MCF 10A (cell line): ENCODE measurements at regions not wholly inside any gene's neighbourhood (a gene's known extent, or its start where the extent isn't known, plus 50 kb on each side); places are given as distances from the start of the nearest gene placed in this dataset.

Experiments used
- BruUV-seq: library from RNA; stranded (reverse); fragments of 400-500 nt; replicated peaks from 2 replicates; lab custom pipeline; 2021; lab: Mats Ljungman, UMichigan
- CTCF ChIA-PET: fragments of 300-600 bp; sonication (Branson Sonifier 250); formaldehyde crosslinking; extraction: SDS; loops from one replicate; lab custom pipeline; 2021; ENCODE audit warnings: antibody characterized with exemption, inconsistent platforms; lab: Yijun Ruan, JAX
- POLR2A ChIA-PET: fragments of 300-600, 350-650 bp; sonication (Branson Sonifier 250); formaldehyde crosslinking; extraction: SDS; loops from one replicate; lab custom pipeline; 2020; ENCODE audit warnings: antibody characterized with exemption, inconsistent platforms; lab: Yijun Ruan, JAX
- DNase-seq: peaks from one replicate; pipeline ENCODE4 v3.0.0-alpha.2; 2018; ENCODE audit not compliant: unreplicated experiment
- H3K27ac Mint-ChIP-seq: one replicate; pipeline ENCODE4 v1.8.0; 2022; ENCODE audit warnings: mild to moderate bottlenecking, low read depth, mixed read lengths; ENCODE audit not compliant: unreplicated experiment
- H3K27me3 Mint-ChIP-seq: one replicate; pipeline ENCODE4 v1.8.0; 2022; ENCODE audit warnings: mixed read lengths; ENCODE audit not compliant: insufficient read depth, unreplicated experiment
- H3K36me3 Mint-ChIP-seq: one replicate; pipeline ENCODE4 v1.8.0; 2022; ENCODE audit warnings: mild to moderate bottlenecking, moderate library complexity, mixed read lengths; ENCODE audit not compliant: insufficient read depth, unreplicated experiment
- H3K4me1 Mint-ChIP-seq: one replicate; pipeline ENCODE4 v1.8.0; 2022; ENCODE audit warnings: mixed read lengths; ENCODE audit not compliant: insufficient read depth, unreplicated experiment
- H3K4me3 Mint-ChIP-seq: one replicate; pipeline ENCODE4 v1.8.0; 2022; ENCODE audit warnings: mild to moderate bottlenecking, moderate library complexity, mixed read lengths; ENCODE audit not compliant: unreplicated experiment
- H3K9me3 Mint-ChIP-seq: one replicate; pipeline ENCODE4 v1.8.0; 2022; ENCODE audit warnings: mixed read lengths; ENCODE audit not compliant: unreplicated experiment
- intact Hi-C: fragments of 100-400 bp; cut with micrococcal nuclease; formaldehyde crosslinking; loops from 2 replicates; pipeline ENCODE4 v1.14.1; 2022
- TF ChIP-seq, protein P1 (sequence below): fragments of 200-600 bp; IDR thresholded peaks from one replicate; pipeline ENCODE4 v1.8.0; 2022; ENCODE audit warnings: antibody characterized with exemption, mild to moderate bottlenecking; ENCODE audit not compliant: unreplicated experiment

DNA sequence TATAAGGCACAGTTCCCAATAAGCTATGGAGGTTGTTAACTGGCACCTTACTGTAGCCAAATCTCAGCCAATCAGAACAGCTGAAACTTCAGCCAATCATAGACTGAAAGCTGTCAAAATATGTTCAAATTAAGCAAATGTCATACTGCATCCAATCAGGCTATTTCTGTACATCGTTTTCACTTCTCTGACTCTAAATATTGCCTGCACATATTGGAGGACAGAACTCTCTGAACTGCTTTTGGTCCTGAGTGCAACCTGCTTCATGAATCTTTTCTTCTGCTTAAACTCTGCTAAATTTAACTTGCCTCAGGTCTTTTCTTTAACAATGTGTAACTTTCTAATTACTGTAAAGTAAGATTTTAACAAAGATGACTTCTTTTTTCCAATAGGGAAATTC, 1198.9 kb upstream of the PCDH7 start:
- peaks cover 8% of the 10 kb centered on the region for H3K9me3 Mint-ChIP-seq
- TF ChIP-seq, protein P1, sequence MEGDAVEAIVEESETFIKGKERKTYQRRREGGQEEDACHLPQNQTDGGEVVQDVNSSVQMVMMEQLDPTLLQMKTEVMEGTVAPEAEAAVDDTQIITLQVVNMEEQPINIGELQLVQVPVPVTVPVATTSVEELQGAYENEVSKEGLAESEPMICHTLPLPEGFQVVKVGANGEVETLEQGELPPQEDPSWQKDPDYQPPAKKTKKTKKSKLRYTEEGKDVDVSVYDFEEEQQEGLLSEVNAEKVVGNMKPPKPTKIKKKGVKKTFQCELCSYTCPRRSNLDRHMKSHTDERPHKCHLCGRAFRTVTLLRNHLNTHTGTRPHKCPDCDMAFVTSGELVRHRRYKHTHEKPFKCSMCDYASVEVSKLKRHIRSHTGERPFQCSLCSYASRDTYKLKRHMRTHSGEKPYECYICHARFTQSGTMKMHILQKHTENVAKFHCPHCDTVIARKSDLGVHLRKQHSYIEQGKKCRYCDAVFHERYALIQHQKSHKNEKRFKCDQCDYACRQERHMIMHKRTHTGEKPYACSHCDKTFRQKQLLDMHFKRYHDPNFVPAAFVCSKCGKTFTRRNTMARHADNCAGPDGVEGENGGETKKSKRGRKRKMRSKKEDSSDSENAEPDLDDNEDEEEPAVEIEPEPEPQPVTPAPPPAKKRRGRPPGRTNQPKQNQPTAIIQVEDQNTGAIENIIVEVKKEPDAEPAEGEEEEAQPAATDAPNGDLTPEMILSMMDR: no peak
- ChIA-PET CTCF (no interaction called here), POLR2A (no interaction called here)
- no peak overlapping the region for H3K4me3 Mint-ChIP-seq
- no peaks in the 10 kb centered on the region for H3K27me3 Mint-ChIP-seq
- no TSS peak for BruUV-seq
- intact Hi-C loops: no loop called here
- no peak for DNase-seq
- no peaks in the 10 kb centered on the region for H3K36me3 Mint-ChIP-seq
- no peak overlapping the region for H3K27ac Mint-ChIP-seq
- peaks cover 2% of the 10 kb centered on the region for H3K4me1 Mint-ChIP-seq

- no peaks in the 10 kb centered on the region for H3K4me1 Mint-ChIP-seq
- TF ChIP-seq, protein P1: no peak
- CTCF ChIA-PET: no interaction called here
- no peaks in the 10 kb centered on the region for H3K27me3 Mint-ChIP-seq
- no peak overlapping the region for H3K4me3 Mint-ChIP-seq
- no peak for DNase-seq
- no TSS peak for BruUV-seq
- intact Hi-C loops: no loop called here
- peaks cover 6% of the 10 kb centered on the region for H3K9me3 Mint-ChIP-seq
- POLR2A ChIA-PET: no interaction called here
- H3K27ac Mint-ChIP-seq: no peak overlapping the region
- H3K36me3 Mint-ChIP-seq: no peaks in the 10 kb centered on the region
Measured at GRCh38 chr4:29536745-29537144, 1183.4 kb upstream of the PCDH7 start.

GRCh38 chr4:29538889-29539646, 1181.1 kb upstream of the PCDH7 start:
- TF ChIP-seq, protein P1: no peak
- peak; percentile 45 for DNase-seq
- intact Hi-C loops: no loop called here
- no peak overlapping the region for H3K27ac Mint-ChIP-seq
- ChIA-PET CTCF (no interaction called here), POLR2A (interaction anchor here (1.4 kb wide), 1 partner anchor 10 kb away, joined by 6 read pairs; no protein-coding TSS in a partner anchor)
- H3K36me3 Mint-ChIP-seq: no peaks in the 10 kb centered on the region
- H3K27me3 Mint-ChIP-seq: no peaks in the 10 kb centered on the region
- no TSS peak for BruUV-seq
- no peaks in the 10 kb centered on the region for H3K4me1 Mint-ChIP-seq
- H3K4me3 Mint-ChIP-seq: no peak overlapping the region
- H3K9me3 Mint-ChIP-seq: no peaks in the 10 kb centered on the region

GRCh38 chr4:29540439-29541102, 1179.6 kb upstream of the PCDH7 start:
- H3K27ac Mint-ChIP-seq: no peak overlapping the region

More at GRCh38 chr4:29540439-29541102, 1179.6 kb upstream of the PCDH7 start:
- Mint-ChIP-seq H3K9me3 (no peaks in the 10 kb centered on the region), H3K4me1 (no peaks in the 10 kb centered on the region), H3K36me3 (no peaks in the 10 kb centered on the region), H3K27me3 (no peaks in the 10 kb centered on the region), H3K4me3 (no peak overlapping the region)
- peak; percentile 23 for DNase-seq
- ChIA-PET POLR2A (interaction anchor here (1.4 kb wide), 1 partner anchor 9 kb away, joined by 6 read pairs; no protein-coding TSS in a partner anchor), CTCF (no interaction called here)
- TF ChIP-seq, protein P1: no peak
- BruUV-seq: no TSS peak
- intact Hi-C loops: no loop called here
